ENCODE measurements at regions not wholly inside any gene's neighbourhood (a gene's known extent, or its start where the extent isn't known, plus 50 kb on each side); places are given as distances from the start of the nearest gene placed in this dataset.
"Not testable (repeated sequence)": the region's sequence is repeated elsewhere in the genome, so short reads cannot be mapped to it uniquely, and the experiment has no call there.

GRCh38 chr7:76971201-76971600, 61.0 kb downstream of the SPDYE17 start:
- DNase-seq (ENCODE audit: low spot score): not testable (repeated sequence)

- not testable (repeated sequence) for DNase-seq (ENCODE audit: low spot score)
These were observed 62.3 kb downstream of the SPDYE17 start for GRCh38 chr7:76969892-76970291.

GRCh38 chr7:76965731-76966548, 66.2 kb downstream of the SPDYE17 start:
- not testable (repeated sequence) for DNase-seq (ENCODE audit: low spot score)

- not testable (repeated sequence) for DNase-seq (ENCODE audit: low spot score)
These were observed 68.1 kb downstream of the SPDYE17 start for GRCh38 chr7:76964050-76964449.

GRCh38 chr7:76963061-76963460, 69.1 kb downstream of the SPDYE17 start:
- not testable (repeated sequence) for DNase-seq (ENCODE audit: low spot score)

- not testable (repeated sequence) for DNase-seq (ENCODE audit: low spot score)
These were observed 71.7 kb downstream of the SPDYE17 start for GRCh38 chr7:76960400-76960986.

GRCh38 chr7:76959573-76960399, 72.4 kb downstream of the SPDYE17 start:
- DNase-seq (ENCODE audit: low spot score): not testable (repeated sequence)

- not testable (repeated sequence) for DNase-seq (ENCODE audit: low spot score)
These were observed 75.6 kb downstream of the SPDYE17 start for GRCh38 chr7:76956531-76956930.

GRCh38 chr7:76955124-76955523, 77.0 kb downstream of the SPDYE17 start:
- DNase-seq (ENCODE audit: low spot score): not testable (repeated sequence)

- not testable (repeated sequence) for DNase-seq (ENCODE audit: low spot score)
These were observed 87.6 kb downstream of the SPDYE17 start for GRCh38 chr7:76944603-76945002.

GRCh38 chr7:76941809-76942765, 90.1 kb downstream of the SPDYE17 start:
- DNase-seq (ENCODE audit: low spot score): not testable (repeated sequence)

GRCh38 chr7:76937781-76938180, 94.4 kb downstream of the SPDYE17 start:
- not testable (repeated sequence) for DNase-seq (ENCODE audit: low spot score)

- not testable (repeated sequence) for DNase-seq (ENCODE audit: low spot score)
These were observed 94.8 kb downstream of the SPDYE17 start for GRCh38 chr7:76937330-76937729.

- DNase-seq (ENCODE audit: low spot score): not testable (repeated sequence)
These were observed 95.8 kb downstream of the SPDYE17 start for GRCh38 chr7:76936346-76936745.

- not testable (repeated sequence) for DNase-seq (ENCODE audit: low spot score)
These were observed 97.5 kb downstream of the SPDYE17 start for GRCh38 chr7:76934711-76935110.

GRCh38 chr7:76932957-76933356, 99.2 kb downstream of the SPDYE17 start:
- not testable (repeated sequence) for DNase-seq (ENCODE audit: low spot score)

GRCh38 chr7:76931441-76931840, 100.7 kb downstream of the SPDYE17 start:
- DNase-seq (ENCODE audit: low spot score): not testable (repeated sequence)

GRCh38 chr7:76930416-76930815, 101.7 kb downstream of the SPDYE17 start:
- not testable (repeated sequence) for DNase-seq (ENCODE audit: low spot score)

- not testable (repeated sequence) for DNase-seq (ENCODE audit: low spot score)
These were observed 103.4 kb downstream of the SPDYE17 start for GRCh38 chr7:76928751-76929150.

- DNase-seq (ENCODE audit: low spot score): peak; percentile 5
These were observed 104.3 kb downstream of the SPDYE17 start for GRCh38 chr7:76927741-76928393.

- not testable (repeated sequence) for DNase-seq (ENCODE audit: low spot score)
These were observed 105.7 kb downstream of the SPDYE17 start for GRCh38 chr7:76926416-76926815.

Measured in NAMALWA (cell line).